Parathyroid adenoma (tissue), 2 donors: ENCODE measurements at regions not wholly inside any gene's neighbourhood (a gene's known extent, or its start where the extent isn't known, plus 50 kb on each side); places are given as distances from the start of the nearest gene placed in this dataset.
"Not testable (repeated sequence)": the region's sequence is repeated elsewhere in the genome, so short reads cannot be mapped to it uniquely, and the experiment has no call there.

Source experiments
- H2AFZ ChIP-seq: fragments of 300-600 bp; sonication (generic); one replicate; pipeline ENCODE4 v1.7.0; 2017; ENCODE audit warnings: antibody characterized with exemption, mild to moderate bottlenecking
- H3K27ac ChIP-seq: fragments of 300-600 bp; sonication (generic); one replicate; pipeline ENCODE4 v1.7.0; 2017
- H3K27me3 ChIP-seq: fragments of 300-600 bp; sonication (generic); one replicate; pipeline ENCODE4 v1.7.0; 2017; ENCODE audit warnings: low read length; ENCODE audit not compliant: control insufficient read depth, insufficient read depth
- H3K36me3 ChIP-seq: fragments of 300-600 bp; sonication (generic); one replicate; pipeline ENCODE4 v1.7.0; 2017; ENCODE audit warnings: low read length; ENCODE audit not compliant: control insufficient read depth, insufficient read depth
- H3K4me1 ChIP-seq: fragments of 300-600 bp; sonication (generic); one replicate; pipeline ENCODE4 v1.7.0; 2017; ENCODE audit warnings: control low read depth
- H3K4me2 ChIP-seq: fragments of 300-600 bp; sonication (generic); one replicate; pipeline ENCODE4 v1.7.0; 2017; ENCODE audit warnings: low read length
- H3K4me3 ChIP-seq: fragments of 300-600 bp; sonication (generic); one replicate; pipeline ENCODE4 v1.7.0; 2017; ENCODE audit warnings: low read depth, low read length
- H3K79me2 ChIP-seq: fragments of 300-600 bp; sonication (generic); one replicate; pipeline ENCODE4 v1.7.0; 2017; ENCODE audit warnings: control low read depth
- H3K9ac ChIP-seq: fragments of 300-600 bp; sonication (generic); one replicate; pipeline ENCODE4 v1.7.0; 2017; ENCODE audit warnings: mild to moderate bottlenecking
- H3K9me3 ChIP-seq: fragments of 300-600 bp; sonication (generic); one replicate; pipeline ENCODE4 v1.7.0; 2017; ENCODE audit warnings: low read length; ENCODE audit not compliant: control insufficient read depth
- CTCF ChIP-seq: fragments of 300-600 bp; sonication (generic); IDR thresholded peaks from one replicate; pipeline ENCODE4 v1.7.0; 2017; ENCODE audit warnings: antibody characterized with exemption, mild to moderate bottlenecking
- donor health status: primary hyperparathyroidism.

GRCh38 chr14:65840118-65840751 lies 427.7 kb downstream of the FUT8 start:
- Histone ChIP-seq H3K9me3 (no peaks in the 10 kb centered on the region), H3K27me3 (no peaks in the 10 kb centered on the region), H3K79me2 (no peaks in the 10 kb centered on the region), H3K4me2 (no peak overlapping the region), H3K36me3 (no peaks in the 10 kb centered on the region), H3K4me3 (no peak overlapping the region), H3K9ac (no peak overlapping the region), H2AFZ (no peak overlapping the region), H3K4me1 (no peaks in the 10 kb centered on the region), H3K27ac (no peak overlapping the region)
- no peak for TF ChIP-seq CTCF

- Histone ChIP-seq H3K4me3 (no peak overlapping the region), H3K4me1 (no peaks in the 10 kb centered on the region), H2AFZ (no peak overlapping the region), H3K36me3 (no peaks in the 10 kb centered on the region), H3K9me3 (no peaks in the 10 kb centered on the region), H3K9ac (no peak overlapping the region), H3K4me2 (no peak overlapping the region), H3K27ac (no peak overlapping the region), H3K79me2 (no peaks in the 10 kb centered on the region), H3K27me3 (no peaks in the 10 kb centered on the region)
- TF ChIP-seq CTCF, result no peak
Observed at GRCh38 chr14:65840786-65841185, 428.3 kb downstream of the FUT8 start.

- H3K4me2 ChIP-seq, result no peak overlapping the region
- H3K27me3 ChIP-seq, result no peaks in the 10 kb centered on the region
- H2AFZ ChIP-seq, result no peak overlapping the region
- no peak overlapping the region for H3K27ac ChIP-seq
- no peak overlapping the region for H3K9ac ChIP-seq
- no peak overlapping the region for H3K4me3 ChIP-seq
- no peaks in the 10 kb centered on the region for H3K79me2 ChIP-seq
- H3K9me3 ChIP-seq, result no peaks in the 10 kb centered on the region
- no peak for TF ChIP-seq CTCF
- no peaks in the 10 kb centered on the region for H3K4me1 ChIP-seq
- H3K36me3 ChIP-seq, result no peaks in the 10 kb centered on the region
Observed at GRCh38 chr14:65846196-65846868, 433.8 kb downstream of the FUT8 start.

- Histone ChIP-seq H3K27ac (no peak overlapping the region), H3K9me3 (no peaks in the 10 kb centered on the region), H3K9ac (no peak overlapping the region), H3K79me2 (no peaks in the 10 kb centered on the region), H3K4me3 (no peak overlapping the region), H3K27me3 (no peaks in the 10 kb centered on the region), H2AFZ (no peak overlapping the region), H3K36me3 (no peaks in the 10 kb centered on the region), H3K4me2 (no peak overlapping the region), H3K4me1 (no peaks in the 10 kb centered on the region)
- TF ChIP-seq CTCF, result no peak
Observed at GRCh38 chr14:65847075-65847847, 434.7 kb downstream of the FUT8 start.

- not testable (repeated sequence) for H3K4me1 ChIP-seq, H3K4me3 ChIP-seq, H3K27me3 ChIP-seq, H3K27ac ChIP-seq, H3K9me3 ChIP-seq, H2AFZ ChIP-seq, H3K4me2 ChIP-seq, H3K9ac ChIP-seq, H3K36me3 ChIP-seq, H3K79me2 ChIP-seq
Observed at GRCh38 chr14:65847931-65848330, 435.4 kb downstream of the FUT8 start.
